OCI-LY3 (cell line): ENCODE measurements at regions not wholly inside any gene's neighbourhood (a gene's known extent, or its start where the extent isn't known, plus 50 kb on each side); places are given as distances from the start of the nearest gene placed in this dataset.

Experiments used
- H2AFZ ChIP-seq: fragments of 200-600, 300-600 bp; shearing (Covaris generic); 2 replicates; pipeline ENCODE4 v1.6.0; 2014; ENCODE audit warnings: antibody characterized with exemption, low read depth, low read length
- H3K27ac ChIP-seq: fragments of 200-600, 300-600 bp; sonication (generic); 2 replicates; pipeline ENCODE4 v1.5.1; 2014; ENCODE audit warnings: mild to moderate bottlenecking, low read length, moderate library complexity, mixed read lengths
- H3K27me3 ChIP-seq: fragments of 200-600, 300-600 bp; sonication (generic); 2 replicates; pipeline ENCODE4 v1.6.1; 2014; ENCODE audit warnings: low read depth, low read length, mixed read lengths
- H3K36me3 ChIP-seq: fragments of 200-600, 300-600 bp; sonication (generic); replicated peaks from 2 replicates; pipeline ENCODE3; 2014; ENCODE audit warnings: low read depth, low read length, mixed read lengths
- H3K4me1 ChIP-seq: fragments of 300-600, 200-600 bp; sonication (generic); 2 replicates; pipeline ENCODE4 v1.6.1; 2014; ENCODE audit warnings: low read length, mixed read lengths
- H3K4me2 ChIP-seq: fragments of 200-600, 300-600 bp; sonication (generic); 2 replicates; pipeline ENCODE4 v1.6.1; 2014; ENCODE audit warnings: low read length, mixed read lengths
- H3K4me3 ChIP-seq: fragments of 300-600, 200-600 bp; sonication (generic); 2 replicates; pipeline ENCODE4 v1.5.1; 2014; ENCODE audit warnings: antibody characterized with exemption, mild to moderate bottlenecking, low read length, moderate library complexity
- H3K79me2 ChIP-seq: fragments of 300-600, 200-600 bp; shearing (Covaris generic); 2 replicates; pipeline ENCODE4 v1.6.1; 2014; ENCODE audit warnings: mild to moderate bottlenecking, low read length, mixed read lengths
- H3K9ac ChIP-seq: fragments of 300-600, 200-600 bp; shearing (Covaris generic); 2 replicates; pipeline ENCODE4 v1.6.0; 2014; ENCODE audit warnings: mild to moderate bottlenecking, low read length, moderate library complexity
- H3K9me3 ChIP-seq: fragments of 200-600, 300-600 bp; shearing (Covaris generic); 2 replicates; pipeline ENCODE4 v1.6.1; 2014; ENCODE audit warnings: low read length, mixed read lengths; ENCODE audit not compliant: insufficient read depth
- H4K20me1 ChIP-seq: fragments of 200-600, 300-600 bp; sonication (generic); 2 replicates; pipeline ENCODE4 v1.6.1; 2016; ENCODE audit warnings: low read length, mixed read lengths; ENCODE audit not compliant: insufficient read depth
- CTCF ChIP-seq: fragments of 200-600, 300-600 bp; sonication (generic); IDR thresholded peaks from 2 replicates; pipeline ENCODE4 v1.5.1; 2014; ENCODE audit warnings: antibody characterized with exemption, low read length, low read depth
- EZH2phosphoT487 ChIP-seq: fragments of 200-600 bp; shearing (Covaris generic); IDR thresholded peaks from 2 replicates; pipeline ENCODE4 v1.6.1; 2018; ENCODE audit warnings: antibody characterized with exemption, mixed run types, low read depth

- Histone ChIP-seq H2AFZ (no peak overlapping the region), H3K9ac (no peak overlapping the region), H3K27ac (no peak overlapping the region), H3K79me2 (no peaks in the 10 kb centered on the region), H3K4me1 (no peaks in the 10 kb centered on the region), H4K20me1 (no peaks in the 10 kb centered on the region), H3K4me3 (no peak overlapping the region), H3K27me3 (peaks cover 4% of the 10 kb centered on the region; the same call in 1 of the 2 replicates), H3K36me3 (peaks cover 6% of the 10 kb centered on the region), H3K4me2 (no peak overlapping the region), H3K9me3 (peaks cover 6% of the 10 kb centered on the region; the same call in 1 of the 2 replicates)
- no peak for TF ChIP-seq CTCF
- no peak for TF ChIP-seq EZH2phosphoT487
Observed at GRCh38 chr21:15135867-15136629, 71.2 kb upstream of the NRIP1 start.

DNA sequence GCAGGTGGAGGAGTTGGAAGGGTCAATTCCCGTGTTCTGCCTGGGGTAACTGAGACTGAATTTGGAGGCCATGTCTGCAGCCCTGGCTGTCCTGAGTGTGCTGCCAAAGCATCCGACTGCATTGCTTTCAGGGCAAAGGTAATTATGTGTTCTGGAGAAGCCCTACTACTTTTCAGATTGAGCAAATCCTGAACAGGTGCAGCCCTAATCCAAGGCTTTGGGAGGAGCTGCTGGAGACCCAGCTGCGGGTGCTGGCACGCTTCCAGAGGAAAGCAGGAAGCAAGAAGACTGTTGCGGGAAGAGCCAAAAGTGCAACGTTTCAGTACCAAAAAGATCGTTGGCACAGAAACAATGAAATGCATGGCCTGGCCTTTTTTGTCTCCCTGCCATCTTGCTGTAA lies 73.7 kb upstream of the NRIP1 start:
- peaks cover 4% of the 10 kb centered on the region; the same call in 1 of the 2 replicates for H3K27me3 ChIP-seq
- TF ChIP-seq CTCF (no peak), EZH2phosphoT487 (no peak)
- no peak overlapping the region for H3K9ac ChIP-seq
- no peak overlapping the region for H3K4me3 ChIP-seq
- no peak overlapping the region for H2AFZ ChIP-seq
- H3K9me3 ChIP-seq = no peaks in the 10 kb centered on the region
- H3K4me2 ChIP-seq = no peak overlapping the region
- no peaks in the 10 kb centered on the region for H4K20me1 ChIP-seq
- H3K79me2 ChIP-seq = no peaks in the 10 kb centered on the region
- H3K4me1 ChIP-seq = no peaks in the 10 kb centered on the region
- H3K36me3 ChIP-seq = no peaks in the 10 kb centered on the region
- H3K27ac ChIP-seq = no peak overlapping the region

DNA sequence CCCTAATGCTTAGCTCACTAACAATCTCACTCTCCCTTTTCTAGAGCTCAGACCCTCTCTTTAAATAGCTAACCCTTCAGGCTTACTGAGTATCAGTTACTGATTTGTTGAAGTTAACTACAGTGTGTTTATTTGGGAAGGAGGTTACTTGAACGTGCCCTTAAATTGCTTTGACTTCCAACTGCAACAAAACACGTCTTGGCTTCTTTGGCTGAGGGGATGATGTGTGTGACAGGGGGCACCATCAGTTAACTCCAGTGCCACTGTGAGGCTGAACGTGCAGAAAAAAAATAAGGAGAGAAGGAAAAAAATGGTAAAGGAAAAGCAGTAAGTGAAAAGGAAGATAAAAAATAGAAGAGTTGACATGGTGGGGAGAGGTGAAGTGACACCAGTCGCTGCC lies 75.1 kb upstream of the NRIP1 start:
- Histone ChIP-seq H3K4me2 (no peak overlapping the region), H3K27ac (no peak overlapping the region), H3K4me3 (no peak overlapping the region), H3K79me2 (no peaks in the 10 kb centered on the region), H4K20me1 (no peaks in the 10 kb centered on the region), H3K9ac (no peak overlapping the region), H3K36me3 (no peaks in the 10 kb centered on the region), H3K9me3 (no peaks in the 10 kb centered on the region), H2AFZ (no peak overlapping the region), H3K27me3 (peaks cover 4% of the 10 kb centered on the region; the same call in 1 of the 2 replicates), H3K4me1 (no peaks in the 10 kb centered on the region)
- TF ChIP-seq CTCF = no peak
- no peak for TF ChIP-seq EZH2phosphoT487

- H3K27ac ChIP-seq = no peak overlapping the region
- H3K9me3 ChIP-seq = no peaks in the 10 kb centered on the region
- H3K79me2 ChIP-seq = no peaks in the 10 kb centered on the region
- H3K4me1 ChIP-seq = no peaks in the 10 kb centered on the region
- H3K4me3 ChIP-seq = no peak overlapping the region
- H3K9ac ChIP-seq = no peak overlapping the region
- H3K27me3 ChIP-seq = peaks cover 4% of the 10 kb centered on the region; the same call in 1 of the 2 replicates
- H3K36me3 ChIP-seq = no peaks in the 10 kb centered on the region
- no peak overlapping the region for H3K4me2 ChIP-seq
- no peaks in the 10 kb centered on the region for H4K20me1 ChIP-seq
- H2AFZ ChIP-seq = no peak overlapping the region
- TF ChIP-seq CTCF (no peak), EZH2phosphoT487 (no peak)
Observed at GRCh38 chr21:15140321-15141019, 75.7 kb upstream of the NRIP1 start.
